GM21619 (cell line): ENCODE measurements at regions not wholly inside any gene's neighbourhood (a gene's known extent, or its start where the extent isn't known, plus 50 kb on each side); places are given as distances from the start of the nearest gene placed in this dataset.
"Not testable (repeated sequence)": the region's sequence is repeated elsewhere in the genome, so short reads cannot be mapped to it uniquely, and the experiment has no call there.

Experiments used
- ATAC-seq: cut with Tn5 transposase; IDR thresholded peaks from one replicate; pipeline ENCODE4 v1.9.1; 2021; ENCODE audit not compliant: unreplicated experiment

GRCh38 chr17:64785011-64785421 is 122.9 kb upstream of the SMURF2 start:
- ATAC-seq: no peak

- no peak for ATAC-seq
These were observed 122.4 kb upstream of the SMURF2 start for GRCh38 chr17:64784353-64785010.

- ATAC-seq: no peak
These were observed 121.6 kb upstream of the SMURF2 start for GRCh38 chr17:64783556-64784352.

DNA sequence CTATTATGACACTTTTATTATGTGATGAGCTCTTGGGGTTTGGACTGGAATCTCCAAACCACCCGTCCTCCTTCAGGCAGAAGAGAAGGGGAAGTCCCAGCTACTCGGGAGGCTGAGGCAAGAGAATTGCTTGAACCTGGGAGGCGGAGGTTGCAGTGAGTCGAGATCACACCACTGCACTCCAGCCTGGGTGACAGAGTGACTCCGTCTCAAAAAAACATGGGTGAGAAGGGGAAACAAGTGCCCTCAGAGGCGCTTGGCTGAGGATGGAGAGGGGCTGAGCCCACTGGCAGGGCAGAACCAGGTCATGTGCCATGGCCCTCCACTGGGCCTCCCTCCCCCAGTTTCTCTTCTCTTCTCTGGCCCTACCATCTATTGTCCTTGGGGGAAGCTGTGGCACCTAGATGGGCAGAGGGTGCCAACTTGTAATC is 120.9 kb upstream of the SMURF2 start:
- no peak for ATAC-seq

DNA sequence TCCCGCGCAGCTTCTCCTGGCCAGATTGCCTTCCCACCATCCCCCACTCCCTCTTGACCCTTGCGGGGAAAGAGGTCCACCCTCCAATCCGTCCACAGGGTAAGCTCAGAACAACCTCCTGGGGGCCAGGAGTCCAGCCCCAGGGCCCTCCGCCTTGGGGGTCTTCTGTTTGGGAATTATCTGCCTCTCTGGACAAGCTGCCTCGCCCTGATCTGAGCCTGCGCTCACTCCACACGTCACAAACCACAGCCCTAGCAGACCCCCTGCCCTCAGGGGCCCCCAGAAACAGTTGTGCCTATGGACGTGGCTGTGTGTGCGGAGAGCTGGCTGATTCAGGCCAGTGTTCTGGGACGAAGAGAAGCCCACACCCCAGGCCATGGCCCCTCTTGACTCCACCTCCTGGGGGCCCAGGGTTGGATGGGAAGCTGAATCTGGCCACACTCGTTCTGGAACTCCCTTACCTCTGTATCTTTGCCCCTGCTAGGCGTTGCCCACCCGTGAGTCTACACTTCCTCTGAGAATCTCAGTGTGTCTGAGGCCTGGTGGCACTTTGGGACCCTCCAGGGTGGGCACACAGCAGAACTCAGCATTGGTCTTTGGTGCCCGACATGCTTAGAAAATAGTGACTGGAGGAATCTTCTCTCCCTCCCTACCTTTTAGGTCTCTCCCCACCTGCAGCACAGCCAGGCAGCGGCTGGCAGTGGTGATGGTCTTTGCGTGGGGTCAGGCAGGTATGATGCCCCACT is 119.9 kb upstream of the SMURF2 start:
- ATAC-seq: no peak

DNA sequence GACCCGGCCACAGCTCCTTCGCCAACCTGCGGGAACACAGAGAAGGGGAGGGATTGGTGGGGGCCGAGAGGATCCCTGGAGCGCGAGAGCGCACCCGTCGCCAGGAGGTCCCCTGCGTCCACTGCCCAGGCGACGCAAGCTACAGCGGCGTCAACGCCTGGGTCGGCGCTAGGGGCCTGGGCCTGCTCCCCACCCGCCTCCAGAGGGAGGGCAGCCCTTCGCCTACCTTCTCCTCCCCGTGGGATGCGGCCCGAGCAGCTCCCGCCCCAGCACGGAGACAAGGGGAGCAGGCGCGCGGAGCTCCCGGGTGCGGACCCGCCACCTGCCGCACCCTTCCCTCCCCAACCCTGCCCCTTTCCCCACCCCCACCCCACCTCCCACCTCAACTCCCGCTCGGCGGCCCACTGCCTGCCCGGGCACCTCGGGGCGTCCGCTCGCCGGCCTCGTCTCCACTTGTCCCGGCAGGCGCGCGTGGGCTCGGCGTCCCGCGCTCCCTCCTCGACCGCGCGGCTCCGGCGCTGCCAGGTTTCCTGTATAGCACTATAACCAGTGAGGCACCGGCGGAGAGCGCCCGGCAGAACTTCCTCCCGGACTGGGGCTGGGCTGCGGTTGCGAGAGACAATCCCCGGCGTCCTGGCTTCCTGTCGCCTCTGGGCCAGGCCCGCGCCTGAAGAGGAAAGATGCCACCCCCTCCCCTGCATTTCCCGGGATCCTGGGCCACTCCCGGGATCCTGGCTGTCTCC is 119.1 kb upstream of the SMURF2 start:
- no peak for ATAC-seq

GRCh38 chr17:64780096-64781013 is 118.2 kb upstream of the SMURF2 start:
- no peak for ATAC-seq

GRCh38 chr17:64779376-64780095 is 117.4 kb upstream of the SMURF2 start:
- no peak for ATAC-seq

- not testable (repeated sequence) for ATAC-seq
These were observed 116.9 kb upstream of the SMURF2 start for GRCh38 chr17:64779098-64779375.

- ATAC-seq: no peak
These were observed 116.4 kb upstream of the SMURF2 start for GRCh38 chr17:64778240-64779097.

DNA sequence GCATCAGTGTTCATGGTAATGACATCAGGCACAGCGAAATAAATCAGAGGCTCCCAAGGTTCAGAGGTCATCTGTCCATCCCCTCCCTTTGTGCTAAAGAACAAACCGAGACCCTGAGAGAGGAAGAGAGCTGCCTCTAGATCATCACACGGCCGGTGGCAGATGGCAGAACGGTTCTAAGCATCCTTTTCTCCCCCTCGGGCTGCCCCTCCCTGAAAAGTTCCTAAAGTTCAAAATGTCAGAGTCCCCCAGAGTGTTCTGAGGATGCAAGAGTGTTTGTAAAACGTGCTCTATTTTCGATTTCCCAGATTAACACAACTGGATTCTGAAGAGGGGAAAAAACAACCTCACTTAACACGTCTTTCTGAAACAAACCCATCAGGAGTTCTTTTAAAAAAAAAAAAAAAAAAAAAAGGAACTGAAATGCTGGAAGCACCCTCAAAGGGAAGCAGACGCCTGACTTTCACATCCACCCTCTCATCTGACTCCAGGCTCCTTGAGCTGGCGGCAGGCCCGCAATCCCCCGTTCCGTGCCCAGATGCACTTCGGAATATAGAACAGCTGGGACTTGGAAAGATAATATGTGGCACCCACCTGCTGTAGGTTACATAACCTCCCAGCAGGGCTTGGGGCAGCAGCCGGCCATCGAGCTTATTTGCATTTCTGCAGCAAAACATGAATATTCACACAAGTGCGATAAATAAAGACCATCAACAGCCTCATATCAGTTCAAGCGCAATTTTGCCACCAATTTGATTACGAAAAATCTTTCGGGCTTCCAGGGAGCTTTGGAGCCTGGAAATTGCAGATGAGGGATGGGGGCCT is 115.5 kb upstream of the SMURF2 start:
- ATAC-seq: no peak

DNA sequence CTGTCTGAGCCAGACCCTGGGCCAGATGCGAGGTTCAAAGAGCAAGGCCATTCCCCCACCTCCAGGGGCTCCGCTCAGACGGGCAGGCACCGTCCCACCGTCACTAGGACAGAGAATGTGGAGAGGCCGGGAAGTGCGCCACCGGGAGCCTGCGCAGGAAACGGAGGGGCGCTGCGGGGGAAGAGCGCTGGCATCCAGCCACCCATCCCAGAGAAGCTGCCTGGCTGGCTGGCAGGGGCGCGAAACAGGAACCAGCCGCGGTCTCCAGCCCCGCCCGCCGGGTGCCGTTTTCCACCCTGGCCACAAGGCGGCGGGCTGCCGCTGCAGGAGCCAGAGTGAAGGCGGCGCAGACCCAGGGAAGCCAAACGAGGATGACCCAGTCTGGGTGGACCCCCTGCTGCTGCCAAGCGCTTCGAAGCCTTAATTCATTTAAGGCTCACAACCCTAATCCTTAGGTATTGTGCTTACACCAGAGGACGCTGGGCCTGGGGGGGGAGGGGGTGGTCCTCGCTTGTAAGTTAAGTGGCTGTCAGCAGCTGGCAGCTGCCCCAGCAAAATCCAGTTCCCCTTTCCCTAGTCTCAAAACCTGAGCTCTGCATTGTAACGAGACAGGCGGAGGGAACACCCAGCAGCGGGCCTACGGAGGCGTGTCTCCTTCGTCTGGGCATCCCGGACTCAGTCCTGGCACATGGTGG is 114.8 kb upstream of the SMURF2 start:
- not testable (repeated sequence) for ATAC-seq

- no peak for ATAC-seq
These were observed 113.8 kb upstream of the SMURF2 start for GRCh38 chr17:64775701-64776570.

DNA sequence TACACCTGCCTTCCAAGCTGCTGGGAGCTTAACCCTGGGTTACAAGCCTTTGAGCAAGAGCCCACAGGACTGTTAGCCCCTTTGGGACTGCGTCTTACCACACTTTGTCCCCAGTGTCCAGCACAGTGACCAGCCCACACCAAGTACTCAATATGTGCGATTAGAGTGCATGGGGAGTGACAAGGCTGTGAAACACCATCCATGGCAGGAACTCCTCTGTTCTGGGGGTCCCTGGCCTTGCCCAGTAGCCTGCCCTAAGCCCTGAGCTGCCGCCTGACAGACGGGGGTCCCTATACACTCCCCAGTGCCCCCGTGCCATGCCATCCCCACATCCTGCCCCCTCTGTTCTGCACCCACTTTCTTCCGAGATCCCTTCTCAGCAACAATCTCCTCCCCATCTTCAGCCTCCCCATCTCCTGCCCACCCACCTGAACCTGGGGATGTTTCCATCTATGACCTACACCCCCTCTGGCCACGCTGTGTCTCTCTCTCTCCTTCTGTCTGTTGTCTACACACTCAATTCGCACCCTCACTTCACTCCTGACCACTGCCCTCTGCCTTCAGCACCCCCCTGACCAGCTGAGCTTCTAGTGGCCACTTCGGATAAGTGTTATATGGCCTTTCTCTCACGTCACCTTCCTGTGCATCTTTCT is 112.9 kb upstream of the SMURF2 start:
- ATAC-seq: no peak

GRCh38 chr17:64773836-64774761 is 112.0 kb upstream of the SMURF2 start:
- no peak for ATAC-seq
